Sigmoid colon (tissue), 4 donors: ENCODE measurements at regions not wholly inside any gene's neighbourhood (a gene's known extent, or its start where the extent isn't known, plus 50 kb on each side); places are given as distances from the start of the nearest gene placed in this dataset.

Experiments used
- POLR2A ChIP-seq, 2 donors: fragments of 450-650 bp; IDR thresholded peaks; one replicate each; pipeline ENCODE4 v1.6.1; 2016; ENCODE audit warnings: antibody characterized with exemption in 2 of 2, mild to moderate bottlenecking in 2 of 2, moderate library complexity in 2 of 2
- POLR2AphosphoS5 ChIP-seq, 4 donors: sonication (generic); formaldehyde crosslinking; IDR thresholded peaks; one replicate each; pipeline ENCODE4 v1.6.1; 2017; ENCODE audit warnings: antibody characterized with exemption in 4 of 4
- TF ChIP-seq, protein P1 (sequence below), 4 experiments: fragments of 450-650 bp in 3 of 4; fragments of 200-600 bp in 1 of 4; IDR thresholded peaks; one replicate each; pipeline ENCODE4 v1.5.1; 2016 to 2019; ENCODE audit warnings: antibody characterized with exemption in 4 of 4, mild to moderate bottlenecking in 3 of 4, moderate library complexity in 2 of 4

DNA sequence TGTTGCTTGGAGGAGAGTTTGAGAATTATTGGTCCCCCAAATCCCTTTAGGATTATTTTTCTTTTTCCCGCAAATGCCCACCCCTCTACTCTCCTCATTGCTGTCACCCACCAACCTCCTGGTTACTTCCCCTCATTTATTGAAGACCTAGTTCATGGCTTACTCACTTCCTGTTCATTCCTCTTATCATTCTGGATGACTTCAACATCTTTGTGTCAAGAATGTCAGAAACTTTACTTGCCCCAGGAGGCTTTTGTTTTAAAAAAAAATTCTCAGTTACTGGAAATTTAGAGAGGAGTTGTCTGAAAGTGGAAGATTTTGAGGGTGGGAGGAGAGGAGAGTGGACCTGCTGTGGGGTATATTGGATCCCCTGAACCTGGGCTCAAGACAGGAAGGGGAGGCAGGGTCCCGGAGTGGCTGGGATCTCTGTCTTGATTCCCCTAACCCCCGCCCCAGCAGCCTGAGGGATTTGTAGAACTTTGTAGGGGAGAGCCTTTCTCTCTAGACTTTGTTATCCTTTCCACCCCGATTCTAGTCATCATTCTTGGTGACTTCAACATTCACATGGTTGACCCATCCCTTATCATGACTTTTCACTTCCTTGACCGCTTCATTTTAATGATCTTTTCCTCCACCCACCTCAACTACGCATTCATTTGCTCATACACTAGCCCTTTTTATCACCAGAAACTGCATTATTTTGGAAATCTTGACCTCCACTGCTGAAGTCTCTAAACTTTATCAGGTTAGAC is 69.9 kb upstream of the ESX1 start:
- TF ChIP-seq, protein P1, sequence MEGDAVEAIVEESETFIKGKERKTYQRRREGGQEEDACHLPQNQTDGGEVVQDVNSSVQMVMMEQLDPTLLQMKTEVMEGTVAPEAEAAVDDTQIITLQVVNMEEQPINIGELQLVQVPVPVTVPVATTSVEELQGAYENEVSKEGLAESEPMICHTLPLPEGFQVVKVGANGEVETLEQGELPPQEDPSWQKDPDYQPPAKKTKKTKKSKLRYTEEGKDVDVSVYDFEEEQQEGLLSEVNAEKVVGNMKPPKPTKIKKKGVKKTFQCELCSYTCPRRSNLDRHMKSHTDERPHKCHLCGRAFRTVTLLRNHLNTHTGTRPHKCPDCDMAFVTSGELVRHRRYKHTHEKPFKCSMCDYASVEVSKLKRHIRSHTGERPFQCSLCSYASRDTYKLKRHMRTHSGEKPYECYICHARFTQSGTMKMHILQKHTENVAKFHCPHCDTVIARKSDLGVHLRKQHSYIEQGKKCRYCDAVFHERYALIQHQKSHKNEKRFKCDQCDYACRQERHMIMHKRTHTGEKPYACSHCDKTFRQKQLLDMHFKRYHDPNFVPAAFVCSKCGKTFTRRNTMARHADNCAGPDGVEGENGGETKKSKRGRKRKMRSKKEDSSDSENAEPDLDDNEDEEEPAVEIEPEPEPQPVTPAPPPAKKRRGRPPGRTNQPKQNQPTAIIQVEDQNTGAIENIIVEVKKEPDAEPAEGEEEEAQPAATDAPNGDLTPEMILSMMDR (IDR thresholded peaks at IDR 0.05): no peak
- TF ChIP-seq POLR2A (IDR thresholded peaks at IDR 0.05) (no peak), POLR2AphosphoS5 (IDR thresholded peaks at IDR 0.05) (no peak)
